GM23248 (cell line): ENCODE measurements at regions not wholly inside any gene's neighbourhood (a gene's known extent, or its start where the extent isn't known, plus 50 kb on each side); places are given as distances from the start of the nearest gene placed in this dataset.

Source experiments
- EZH2 ChIP-seq: fragments of 200-600 bp; sonication (generic); IDR thresholded peaks from 2 replicates; pipeline ENCODE4 v1.6.1; 2018; ENCODE audit warnings: antibody characterized with exemption, mild to moderate bottlenecking; ENCODE audit not compliant: insufficient read depth, poor library complexity, severe bottlenecking
- EZH2phosphoT487 ChIP-seq: fragments of 200-600 bp; sonication (generic); IDR thresholded peaks from 2 replicates; pipeline ENCODE4 v1.6.1; 2018; ENCODE audit warnings: antibody characterized with exemption, moderate library complexity, mild to moderate bottlenecking, low read depth; ENCODE audit not compliant: insufficient read depth

GRCh38 chr17:53319947-53320346, 502.8 kb upstream of the KIF2B start:
- TF ChIP-seq EZH2 (no peak), EZH2phosphoT487 (no peak)
